BJ (cell line): ENCODE measurements at regions not wholly inside any gene's neighbourhood (a gene's known extent, or its start where the extent isn't known, plus 50 kb on each side); places are given as distances from the start of the nearest gene placed in this dataset.

ENCODE experiments used
- CTCF ChIA-PET: fragments of 350-600 bp; formaldehyde crosslinking; extraction: SDS; loops from one replicate; lab custom pipeline; 2021; ENCODE audit warnings: antibody characterized with exemption, inconsistent platforms; lab: Yijun Ruan, JAX
- POLR2A ChIA-PET: fragments of 300-600 bp; sonication (Branson Sonifier 250); formaldehyde crosslinking; extraction: SDS; loops from one replicate; lab custom pipeline; 2021; ENCODE audit warnings: antibody characterized with exemption; lab: Charles Lee
- DNase-seq: peaks from one replicate; pipeline ENCODE4 v3.0.0-alpha.2; 2011; ENCODE audit warnings: low read depth
- H3K27me3 ChIP-seq: 2 replicates; pipeline ENCODE4 v1.6.0; 2011; ENCODE audit warnings: low read length; ENCODE audit not compliant: control insufficient read depth, insufficient read depth
- H3K36me3 ChIP-seq: 2 replicates; pipeline ENCODE4 v1.5.1; 2011; ENCODE audit warnings: low read length; ENCODE audit not compliant: control insufficient read depth, insufficient read depth
- H3K4me3 ChIP-seq: 2 replicates; pipeline ENCODE4 v1.5.1; 2011; ENCODE audit warnings: low read depth, mild to moderate bottlenecking, control low read depth, low read length
- TF ChIP-seq, protein P1 (sequence below): IDR thresholded peaks from 2 replicates; pipeline ENCODE4 v1.5.1; 2011; ENCODE audit warnings: low read depth, mild to moderate bottlenecking, control low read depth, inconsistent platforms, low read length, moderate library complexity; ENCODE audit not compliant: insufficient read depth

DNA sequence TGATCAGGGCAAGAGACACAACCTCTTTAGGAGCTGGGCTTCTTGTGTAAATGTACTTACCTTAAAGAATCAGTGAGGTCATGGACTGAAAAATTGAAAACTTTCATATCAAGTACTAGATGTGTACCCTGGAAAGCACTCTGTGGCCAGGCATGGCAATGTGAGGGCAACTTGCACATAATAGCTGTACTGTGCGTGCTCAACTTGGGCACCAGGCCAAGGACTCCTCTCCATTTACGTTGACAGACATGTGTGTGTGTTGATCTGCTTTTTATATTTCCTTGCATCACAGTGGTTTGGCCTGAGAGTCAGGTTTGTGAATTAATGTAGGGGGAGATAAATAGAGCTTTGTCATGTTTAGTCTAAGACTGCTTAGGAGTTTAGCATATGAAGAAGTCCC lies 669.5 kb upstream of the REG3G start:
- Histone ChIP-seq H3K36me3 (no peaks in the 10 kb centered on the region), H3K27me3 (no peaks in the 10 kb centered on the region), H3K4me3 (no peak overlapping the region)
- DNase-seq: no peak
- TF ChIP-seq, protein P1, sequence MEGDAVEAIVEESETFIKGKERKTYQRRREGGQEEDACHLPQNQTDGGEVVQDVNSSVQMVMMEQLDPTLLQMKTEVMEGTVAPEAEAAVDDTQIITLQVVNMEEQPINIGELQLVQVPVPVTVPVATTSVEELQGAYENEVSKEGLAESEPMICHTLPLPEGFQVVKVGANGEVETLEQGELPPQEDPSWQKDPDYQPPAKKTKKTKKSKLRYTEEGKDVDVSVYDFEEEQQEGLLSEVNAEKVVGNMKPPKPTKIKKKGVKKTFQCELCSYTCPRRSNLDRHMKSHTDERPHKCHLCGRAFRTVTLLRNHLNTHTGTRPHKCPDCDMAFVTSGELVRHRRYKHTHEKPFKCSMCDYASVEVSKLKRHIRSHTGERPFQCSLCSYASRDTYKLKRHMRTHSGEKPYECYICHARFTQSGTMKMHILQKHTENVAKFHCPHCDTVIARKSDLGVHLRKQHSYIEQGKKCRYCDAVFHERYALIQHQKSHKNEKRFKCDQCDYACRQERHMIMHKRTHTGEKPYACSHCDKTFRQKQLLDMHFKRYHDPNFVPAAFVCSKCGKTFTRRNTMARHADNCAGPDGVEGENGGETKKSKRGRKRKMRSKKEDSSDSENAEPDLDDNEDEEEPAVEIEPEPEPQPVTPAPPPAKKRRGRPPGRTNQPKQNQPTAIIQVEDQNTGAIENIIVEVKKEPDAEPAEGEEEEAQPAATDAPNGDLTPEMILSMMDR: no peak
- ChIA-PET CTCF (no interaction called here), POLR2A (no interaction called here)

DNA sequence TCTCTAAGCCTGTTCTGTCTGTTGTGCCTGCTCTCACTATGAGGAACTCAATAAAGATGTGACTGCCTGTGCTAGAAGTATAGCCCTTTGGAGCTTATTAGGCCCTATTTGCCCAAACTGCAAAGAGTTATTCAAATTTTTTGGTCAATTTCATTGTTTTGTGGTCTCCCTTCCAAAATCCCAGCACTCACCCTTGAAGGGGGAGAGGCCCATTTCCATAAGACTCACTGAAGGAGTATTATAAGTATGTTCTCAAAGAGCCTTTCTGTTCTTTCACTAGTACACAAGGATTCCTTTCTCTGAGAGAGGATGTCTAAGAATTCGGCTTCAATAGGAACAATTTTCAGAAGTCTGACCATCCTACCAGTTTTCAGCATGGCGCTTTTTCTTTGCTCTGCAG lies 641.9 kb upstream of the REG3G start:
- Histone ChIP-seq H3K4me3 (no peak overlapping the region), H3K27me3 (no peaks in the 10 kb centered on the region), H3K36me3 (no peaks in the 10 kb centered on the region)
- TF ChIP-seq, protein P1: no peak
- ChIA-PET CTCF (no interaction called here), POLR2A (no interaction called here)
- no peak for DNase-seq

DNA sequence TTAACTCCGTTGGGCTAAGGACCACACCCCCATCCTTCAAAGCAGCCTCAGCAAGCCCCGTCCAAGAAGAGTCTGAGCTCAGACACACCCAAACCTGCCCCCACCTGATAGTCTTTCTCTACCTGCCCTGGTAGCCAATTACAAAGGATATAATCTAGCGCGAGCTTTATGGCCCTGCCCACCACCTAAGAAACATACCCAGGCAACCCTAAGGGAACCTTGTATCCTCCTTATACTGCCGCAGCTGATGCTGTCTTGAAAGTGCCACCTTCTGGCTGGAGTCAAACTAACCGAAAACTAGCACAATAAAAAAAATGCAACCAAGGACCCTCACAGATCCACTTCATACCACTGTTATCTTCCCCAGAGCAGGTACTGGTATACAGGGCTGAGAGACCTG lies 628.3 kb upstream of the REG3G start:
- Histone ChIP-seq H3K36me3 (no peaks in the 10 kb centered on the region), H3K27me3 (no peaks in the 10 kb centered on the region), H3K4me3 (no peak overlapping the region)
- POLR2A ChIA-PET: no interaction called here
- no peak for DNase-seq
- CTCF ChIA-PET: interaction anchor here (0.6 kb wide), 1 partner anchor 128 kb away, joined by 3 read pairs; no protein-coding TSS in a partner anchor
- TF ChIP-seq, protein P1: no peak

DNA sequence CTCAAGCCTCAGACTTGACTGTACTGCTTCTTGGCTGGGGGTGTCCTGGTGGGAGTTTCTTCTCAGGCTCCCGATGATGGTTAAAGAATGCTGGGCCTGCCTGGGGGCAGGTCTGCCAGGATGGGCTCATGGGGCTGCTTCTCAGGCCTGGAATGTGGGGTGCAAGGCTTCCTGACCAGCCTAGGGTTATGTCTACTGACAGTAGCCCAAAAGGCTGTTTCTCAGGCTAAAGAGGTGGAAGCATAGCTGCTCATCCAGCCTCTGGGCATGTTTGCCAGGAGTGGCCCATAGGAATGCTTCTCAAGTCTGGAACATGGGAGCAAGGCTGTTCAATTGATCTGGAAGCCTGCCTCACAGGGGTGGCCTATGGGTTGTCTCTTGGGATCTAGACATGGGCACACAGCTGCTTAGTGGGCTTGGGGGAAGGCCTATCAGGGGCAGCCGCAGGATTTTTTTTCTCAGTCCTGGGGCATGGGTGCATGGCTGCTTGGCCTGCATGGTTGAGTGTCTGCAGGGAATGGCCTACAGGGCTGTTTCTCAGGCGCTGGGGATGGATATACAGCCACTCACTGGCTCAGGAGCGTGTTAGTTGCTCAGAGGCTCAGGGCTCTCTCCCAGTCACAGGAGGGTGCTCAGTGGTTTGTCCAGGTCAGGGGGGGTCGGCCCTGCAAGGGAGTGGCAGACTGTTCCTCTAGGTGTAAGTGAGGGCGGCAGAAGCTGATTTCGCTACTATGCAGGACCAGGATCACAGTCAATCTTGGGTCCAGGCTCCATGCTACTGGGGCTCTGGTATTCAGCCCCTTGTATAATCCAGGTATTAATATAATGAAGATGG lies 617.3 kb upstream of the REG3G start:
- CTCF ChIA-PET: no interaction called here
- TF ChIP-seq, protein P1: no peak
- no peaks in the 10 kb centered on the region for H3K27me3 ChIP-seq
- H3K4me3 ChIP-seq: no peak overlapping the region
- POLR2A ChIA-PET: no interaction called here
- no peak for DNase-seq
- no peaks in the 10 kb centered on the region for H3K36me3 ChIP-seq

DNA sequence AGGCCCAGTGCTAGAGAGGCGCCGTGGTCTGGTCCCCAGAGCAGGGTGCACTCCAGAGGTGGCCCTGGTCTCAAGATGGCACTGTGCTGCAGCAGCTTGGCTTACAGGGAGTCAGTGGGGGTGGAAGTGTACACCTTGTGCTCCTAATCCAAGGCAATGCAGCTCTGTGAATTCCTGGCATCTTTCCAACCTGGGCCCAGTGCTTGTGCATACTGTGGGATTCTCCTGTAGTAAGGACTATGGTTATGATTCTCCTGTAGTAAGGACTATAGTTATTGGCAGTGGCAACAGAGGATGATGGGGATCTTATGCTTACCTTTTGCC lies 616.7 kb upstream of the REG3G start:
- TF ChIP-seq, protein P1: no peak
- no peak for DNase-seq

More for the DNA sequence above, 616.7 kb upstream of the REG3G start:
- Histone ChIP-seq H3K4me3 (no peak overlapping the region), H3K36me3 (no peaks in the 10 kb centered on the region), H3K27me3 (no peaks in the 10 kb centered on the region)
- POLR2A ChIA-PET: no interaction called here
- CTCF ChIA-PET: no interaction called here
